ENCODE measurements at regions not wholly inside any gene's neighbourhood (a gene's known extent, or its start where the extent isn't known, plus 50 kb on each side); places are given as distances from the start of the nearest gene placed in this dataset.
"Not testable (repeated sequence)": the region's sequence is repeated elsewhere in the genome, so short reads cannot be mapped to it uniquely, and the experiment has no call there.

DNA sequence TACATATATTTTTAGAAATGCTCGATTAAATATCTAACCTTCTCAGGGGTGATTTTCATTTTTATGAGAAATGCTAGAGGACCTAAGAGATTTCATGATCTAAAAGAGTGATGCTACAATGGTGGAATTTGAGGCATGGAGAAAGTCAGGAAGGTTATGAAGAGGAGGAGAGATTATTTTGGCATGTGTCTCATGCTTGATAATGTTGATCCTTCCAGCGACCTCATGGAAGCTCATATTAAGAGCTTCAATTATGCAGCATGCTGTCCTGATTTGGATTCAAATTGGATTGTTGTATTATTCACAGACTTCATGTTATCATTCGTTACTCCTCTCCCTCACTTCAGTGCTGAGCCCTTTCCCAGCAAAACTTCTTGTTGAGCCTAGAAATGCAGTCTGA is 112.5 kb downstream of the RAP2B start:
- no peak overlapping the region for H3K4me2 ChIP-seq (ENCODE audit: low read length)
- H3K36me3 ChIP-seq (ENCODE audit: control insufficient read depth, insufficient read depth, low read length), result no peaks in the 10 kb centered on the region
- TF ChIP-seq CTCF (IDR thresholded peaks at IDR 0.05), result no peak
- no peaks in the 10 kb centered on the region for H3K9me3 ChIP-seq (ENCODE audit: control insufficient read depth, low read length)
- H3K27me3 ChIP-seq (ENCODE audit: control insufficient read depth, insufficient read depth, low read length), result no peaks in the 10 kb centered on the region
- no peak overlapping the region for H3K4me3 ChIP-seq (ENCODE audit: low read depth, low read length)
- no peak overlapping the region for H3K27ac ChIP-seq
- no peak overlapping the region for H2AFZ ChIP-seq
- no peaks in the 10 kb centered on the region for H3K4me1 ChIP-seq
- no peaks in the 10 kb centered on the region for H3K79me2 ChIP-seq
- no peak overlapping the region for H3K9ac ChIP-seq

GRCh38 chr3:153275514-153275913 is 113.5 kb downstream of the RAP2B start:
- H3K27ac ChIP-seq, result no peak overlapping the region
- H3K36me3 ChIP-seq (ENCODE audit: control insufficient read depth, insufficient read depth, low read length), result no peaks in the 10 kb centered on the region
- H3K27me3 ChIP-seq (ENCODE audit: control insufficient read depth, insufficient read depth, low read length), result no peaks in the 10 kb centered on the region
- H3K9ac ChIP-seq, result no peak overlapping the region
- H2AFZ ChIP-seq, result no peak overlapping the region
- TF ChIP-seq CTCF (IDR thresholded peaks at IDR 0.05), result no peak
- no peak overlapping the region for H3K4me2 ChIP-seq (ENCODE audit: low read length)
- H3K79me2 ChIP-seq, result no peaks in the 10 kb centered on the region
- no peak overlapping the region for H3K4me3 ChIP-seq (ENCODE audit: low read depth, low read length)
- no peaks in the 10 kb centered on the region for H3K4me1 ChIP-seq
- H3K9me3 ChIP-seq (ENCODE audit: control insufficient read depth, low read length), result no peaks in the 10 kb centered on the region

- Histone ChIP-seq H3K4me2 (ENCODE audit: low read length) (no peak overlapping the region), H3K4me3 (ENCODE audit: low read depth, low read length) (no peak overlapping the region)
These were observed 115.0 kb downstream of the RAP2B start for GRCh38 chr3:153277029-153277428.

GRCh38 chr3:153281236-153281997 is 119.4 kb downstream of the RAP2B start:
- H3K4me1 ChIP-seq; H3K79me2 ChIP-seq; H3K9me3 ChIP-seq (ENCODE audit: control insufficient read depth, low read length); H3K9ac ChIP-seq; H3K27me3 ChIP-seq (ENCODE audit: control insufficient read depth, insufficient read depth, low read length); H3K27ac ChIP-seq; H3K36me3 ChIP-seq (ENCODE audit: control insufficient read depth, insufficient read depth, low read length); H2AFZ ChIP-seq; H3K4me3 ChIP-seq (ENCODE audit: low read depth, low read length); H3K4me2 ChIP-seq (ENCODE audit: low read length): not testable (repeated sequence)

More at GRCh38 chr3:153277029-153277428, 115.0 kb downstream of the RAP2B start:
- Histone ChIP-seq H3K9me3 (ENCODE audit: control insufficient read depth, low read length) (no peaks in the 10 kb centered on the region), H3K9ac (no peak overlapping the region), H3K36me3 (ENCODE audit: control insufficient read depth, insufficient read depth, low read length) (no peaks in the 10 kb centered on the region), H3K27ac (no peak overlapping the region), H3K27me3 (ENCODE audit: control insufficient read depth, insufficient read depth, low read length) (no peaks in the 10 kb centered on the region), H3K79me2 (no peaks in the 10 kb centered on the region), H2AFZ (no peak overlapping the region), H3K4me1 (no peaks in the 10 kb centered on the region)
- no peak for TF ChIP-seq CTCF (IDR thresholded peaks at IDR 0.05)

- H3K9me3 ChIP-seq (ENCODE audit: control insufficient read depth, low read length), result no peaks in the 10 kb centered on the region
- no peak overlapping the region for H3K4me3 ChIP-seq (ENCODE audit: low read depth, low read length)
- no peak for TF ChIP-seq CTCF (IDR thresholded peaks at IDR 0.05)
- H3K4me2 ChIP-seq (ENCODE audit: low read length), result no peak overlapping the region
- H3K36me3 ChIP-seq (ENCODE audit: control insufficient read depth, insufficient read depth, low read length), result no peaks in the 10 kb centered on the region
- H3K27me3 ChIP-seq (ENCODE audit: control insufficient read depth, insufficient read depth, low read length), result no peaks in the 10 kb centered on the region
- H3K79me2 ChIP-seq, result no peaks in the 10 kb centered on the region
- no peak overlapping the region for H3K9ac ChIP-seq
- no peak overlapping the region for H2AFZ ChIP-seq
- no peaks in the 10 kb centered on the region for H3K4me1 ChIP-seq
- H3K27ac ChIP-seq, result no peak overlapping the region
These were observed 120.3 kb downstream of the RAP2B start for GRCh38 chr3:153282355-153282754.

Data from parathyroid adenoma (tissue), 2 donors.